ENCODE measurements at regions not wholly inside any gene's neighbourhood (a gene's known extent, or its start where the extent isn't known, plus 50 kb on each side); places are given as distances from the start of the nearest gene placed in this dataset.

DNA sequence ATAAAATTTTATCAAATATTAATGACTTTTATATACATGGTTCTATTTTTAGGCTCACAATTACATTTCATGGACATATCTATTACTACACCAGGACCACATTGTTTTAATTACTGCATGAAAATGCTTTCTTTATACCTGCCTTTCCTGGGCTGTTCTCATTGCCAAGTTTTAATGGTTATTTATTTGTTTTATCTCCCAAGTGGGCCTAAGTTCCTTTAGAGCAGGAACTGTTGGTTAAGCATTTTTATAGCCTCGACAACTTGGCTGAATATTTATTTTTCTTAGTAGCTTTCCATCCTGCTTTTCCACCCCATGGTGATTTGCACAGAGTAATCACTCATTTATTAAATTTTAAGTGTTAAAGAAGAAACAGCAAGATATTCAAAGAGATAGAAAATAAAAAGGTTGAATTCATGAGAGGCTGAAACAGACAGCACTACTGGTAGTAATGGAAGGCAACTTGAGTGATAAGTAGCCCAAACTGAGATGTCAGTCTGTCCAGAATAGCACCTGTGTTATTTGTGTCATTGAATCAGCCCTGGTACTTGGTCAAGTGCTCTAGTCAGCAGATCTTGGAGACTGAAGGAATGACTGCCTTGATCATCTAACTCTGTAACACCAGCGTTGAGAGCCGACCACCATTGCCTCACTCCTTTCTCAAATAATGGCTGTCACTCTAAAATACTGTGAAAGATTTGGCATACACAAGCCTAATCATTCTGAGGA, 119.1 kb upstream of the EGLN3 start:
- Histone ChIP-seq H3K9ac (ENCODE audit: insufficient read depth in 1 of 2, low read depth in 2 of 2, low read length in 2 of 2) (no peak overlapping the region), H3K9me3 (replicated peaks; ENCODE audit: control insufficient read depth, insufficient read depth, low read depth, low read length) (0 out of 2 replicates have a peak, but pooled peaks cover 3% of the 10 kb centered on the region)
- in situ Hi-C loops (cut with MboI): no loop called here
- TF ChIP-seq MEF2D (tag; conservative IDR thresholded peaks at IDR 0.05; ENCODE audit: low read depth) (no peak), ZNF586 (CRISPR knock-in tag; conservative IDR thresholded peaks at IDR 0.05) (no peak), CREBBP (IDR thresholded peaks at IDR 0.05; ENCODE audit: low read depth, low read length) (no peak), ZKSCAN8 (CRISPR knock-in tag; IDR thresholded peaks at IDR 0.05) (no peak)
- TF ChIP-seq, protein P1, sequence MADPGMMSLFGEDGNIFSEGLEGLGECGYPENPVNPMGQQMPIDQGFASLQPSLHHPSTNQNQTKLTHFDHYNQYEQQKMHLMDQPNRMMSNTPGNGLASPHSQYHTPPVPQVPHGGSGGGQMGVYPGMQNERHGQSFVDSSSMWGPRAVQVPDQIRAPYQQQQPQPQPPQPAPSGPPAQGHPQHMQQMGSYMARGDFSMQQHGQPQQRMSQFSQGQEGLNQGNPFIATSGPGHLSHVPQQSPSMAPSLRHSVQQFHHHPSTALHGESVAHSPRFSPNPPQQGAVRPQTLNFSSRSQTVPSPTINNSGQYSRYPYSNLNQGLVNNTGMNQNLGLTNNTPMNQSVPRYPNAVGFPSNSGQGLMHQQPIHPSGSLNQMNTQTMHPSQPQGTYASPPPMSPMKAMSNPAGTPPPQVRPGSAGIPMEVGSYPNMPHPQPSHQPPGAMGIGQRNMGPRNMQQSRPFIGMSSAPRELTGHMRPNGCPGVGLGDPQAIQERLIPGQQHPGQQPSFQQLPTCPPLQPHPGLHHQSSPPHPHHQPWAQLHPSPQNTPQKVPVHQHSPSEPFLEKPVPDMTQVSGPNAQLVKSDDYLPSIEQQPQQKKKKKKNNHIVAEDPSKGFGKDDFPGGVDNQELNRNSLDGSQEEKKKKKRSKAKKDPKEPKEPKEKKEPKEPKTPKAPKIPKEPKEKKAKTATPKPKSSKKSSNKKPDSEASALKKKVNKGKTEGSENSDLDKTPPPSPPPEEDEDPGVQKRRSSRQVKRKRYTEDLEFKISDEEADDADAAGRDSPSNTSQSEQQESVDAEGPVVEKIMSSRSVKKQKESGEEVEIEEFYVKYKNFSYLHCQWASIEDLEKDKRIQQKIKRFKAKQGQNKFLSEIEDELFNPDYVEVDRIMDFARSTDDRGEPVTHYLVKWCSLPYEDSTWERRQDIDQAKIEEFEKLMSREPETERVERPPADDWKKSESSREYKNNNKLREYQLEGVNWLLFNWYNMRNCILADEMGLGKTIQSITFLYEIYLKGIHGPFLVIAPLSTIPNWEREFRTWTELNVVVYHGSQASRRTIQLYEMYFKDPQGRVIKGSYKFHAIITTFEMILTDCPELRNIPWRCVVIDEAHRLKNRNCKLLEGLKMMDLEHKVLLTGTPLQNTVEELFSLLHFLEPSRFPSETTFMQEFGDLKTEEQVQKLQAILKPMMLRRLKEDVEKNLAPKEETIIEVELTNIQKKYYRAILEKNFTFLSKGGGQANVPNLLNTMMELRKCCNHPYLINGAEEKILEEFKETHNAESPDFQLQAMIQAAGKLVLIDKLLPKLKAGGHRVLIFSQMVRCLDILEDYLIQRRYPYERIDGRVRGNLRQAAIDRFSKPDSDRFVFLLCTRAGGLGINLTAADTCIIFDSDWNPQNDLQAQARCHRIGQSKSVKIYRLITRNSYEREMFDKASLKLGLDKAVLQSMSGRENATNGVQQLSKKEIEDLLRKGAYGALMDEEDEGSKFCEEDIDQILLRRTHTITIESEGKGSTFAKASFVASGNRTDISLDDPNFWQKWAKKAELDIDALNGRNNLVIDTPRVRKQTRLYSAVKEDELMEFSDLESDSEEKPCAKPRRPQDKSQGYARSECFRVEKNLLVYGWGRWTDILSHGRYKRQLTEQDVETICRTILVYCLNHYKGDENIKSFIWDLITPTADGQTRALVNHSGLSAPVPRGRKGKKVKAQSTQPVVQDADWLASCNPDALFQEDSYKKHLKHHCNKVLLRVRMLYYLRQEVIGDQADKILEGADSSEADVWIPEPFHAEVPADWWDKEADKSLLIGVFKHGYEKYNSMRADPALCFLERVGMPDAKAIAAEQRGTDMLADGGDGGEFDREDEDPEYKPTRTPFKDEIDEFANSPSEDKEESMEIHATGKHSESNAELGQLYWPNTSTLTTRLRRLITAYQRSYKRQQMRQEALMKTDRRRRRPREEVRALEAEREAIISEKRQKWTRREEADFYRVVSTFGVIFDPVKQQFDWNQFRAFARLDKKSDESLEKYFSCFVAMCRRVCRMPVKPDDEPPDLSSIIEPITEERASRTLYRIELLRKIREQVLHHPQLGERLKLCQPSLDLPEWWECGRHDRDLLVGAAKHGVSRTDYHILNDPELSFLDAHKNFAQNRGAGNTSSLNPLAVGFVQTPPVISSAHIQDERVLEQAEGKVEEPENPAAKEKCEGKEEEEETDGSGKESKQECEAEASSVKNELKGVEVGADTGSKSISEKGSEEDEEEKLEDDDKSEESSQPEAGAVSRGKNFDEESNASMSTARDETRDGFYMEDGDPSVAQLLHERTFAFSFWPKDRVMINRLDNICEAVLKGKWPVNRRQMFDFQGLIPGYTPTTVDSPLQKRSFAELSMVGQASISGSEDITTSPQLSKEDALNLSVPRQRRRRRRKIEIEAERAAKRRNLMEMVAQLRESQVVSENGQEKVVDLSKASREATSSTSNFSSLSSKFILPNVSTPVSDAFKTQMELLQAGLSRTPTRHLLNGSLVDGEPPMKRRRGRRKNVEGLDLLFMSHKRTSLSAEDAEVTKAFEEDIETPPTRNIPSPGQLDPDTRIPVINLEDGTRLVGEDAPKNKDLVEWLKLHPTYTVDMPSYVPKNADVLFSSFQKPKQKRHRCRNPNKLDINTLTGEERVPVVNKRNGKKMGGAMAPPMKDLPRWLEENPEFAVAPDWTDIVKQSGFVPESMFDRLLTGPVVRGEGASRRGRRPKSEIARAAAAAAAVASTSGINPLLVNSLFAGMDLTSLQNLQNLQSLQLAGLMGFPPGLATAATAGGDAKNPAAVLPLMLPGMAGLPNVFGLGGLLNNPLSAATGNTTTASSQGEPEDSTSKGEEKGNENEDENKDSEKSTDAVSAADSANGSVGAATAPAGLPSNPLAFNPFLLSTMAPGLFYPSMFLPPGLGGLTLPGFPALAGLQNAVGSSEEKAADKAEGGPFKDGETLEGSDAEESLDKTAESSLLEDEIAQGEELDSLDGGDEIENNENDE (IDR thresholded peaks at IDR 0.05; ENCODE audit: low read depth, low read length): no peak
- TF ChIP-seq, protein P2, sequence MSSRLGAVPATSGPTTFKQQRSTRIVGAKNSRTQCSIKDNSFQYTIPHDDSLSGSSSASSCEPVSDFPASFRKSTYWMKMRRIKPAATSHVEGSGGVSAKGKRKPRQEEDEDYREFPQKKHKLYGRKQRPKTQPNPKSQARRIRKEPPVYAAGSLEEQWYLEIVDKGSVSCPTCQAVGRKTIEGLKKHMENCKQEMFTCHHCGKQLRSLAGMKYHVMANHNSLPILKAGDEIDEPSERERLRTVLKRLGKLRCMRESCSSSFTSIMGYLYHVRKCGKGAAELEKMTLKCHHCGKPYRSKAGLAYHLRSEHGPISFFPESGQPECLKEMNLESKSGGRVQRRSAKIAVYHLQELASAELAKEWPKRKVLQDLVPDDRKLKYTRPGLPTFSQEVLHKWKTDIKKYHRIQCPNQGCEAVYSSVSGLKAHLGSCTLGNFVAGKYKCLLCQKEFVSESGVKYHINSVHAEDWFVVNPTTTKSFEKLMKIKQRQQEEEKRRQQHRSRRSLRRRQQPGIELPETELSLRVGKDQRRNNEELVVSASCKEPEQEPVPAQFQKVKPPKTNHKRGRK (tag; IDR thresholded peaks at IDR 0.05): no peak

More for the DNA sequence above, 119.1 kb upstream of the EGLN3 start:
- no TSS peak for BruUV-seq (replicated peaks)
- no peak overlapping the region for H3K4me3 ChIP-seq
- H3K79me2 ChIP-seq (ENCODE audit: control insufficient read depth, insufficient read depth, low read length): no peaks in the 10 kb centered on the region
- no peaks in the 10 kb centered on the region for H3K27me3 ChIP-seq (ENCODE audit: control insufficient read depth in 2 of 2, insufficient read depth in 2 of 2, low read length in 2 of 2)
- 48% methylated on average over 3 of the region's 3 CpGs for WGBS (ENCODE audit: insufficient coverage, low coverage, missing lambda C conversion rate)
- intact Hi-C loops (cut with micrococcal nuclease): no loop called here
- DNase-seq (ENCODE audit: extremely low read depth in 1 of 4, low spot score in 3 of 4): no peak
- no peak overlapping the region for H3K27ac ChIP-seq (ENCODE audit: extremely low read depth, low read depth, low read length)
- no peak overlapping the region for H2AFZ ChIP-seq (ENCODE audit: low read depth, low read length)
- H4K20me1 ChIP-seq (replicated peaks; ENCODE audit: control insufficient read depth, insufficient read depth, low read length): no peaks in the 10 kb centered on the region
- H3K4me1 ChIP-seq (replicated peaks in 1 of 2; ENCODE audit: control insufficient read depth in 2 of 2, insufficient read depth in 2 of 2, low read length in 2 of 2): no peaks in the 10 kb centered on the region; a peak in 2 of 5 replicates
- no peak overlapping the region for H3K4me2 ChIP-seq (ENCODE audit: insufficient read depth, low read length)
- ChIA-PET POLR2A (no interaction called here), CTCF (ENCODE audit: low intra/inter-chr PET ratio) (no interaction called here)
- FAIRE-seq: no peak
- ATAC-seq: no peak
- H3K9me1 ChIP-seq (ENCODE audit: control insufficient read depth, insufficient read depth, low read length): no peaks in the 10 kb centered on the region
- H3K36me3 ChIP-seq (ENCODE audit: control insufficient read depth, insufficient read depth, low read length): no peaks in the 10 kb centered on the region

Measured in K562 (cell line).